Endothelial cell of umbilical vein (primary cell): ENCODE measurements at regions not wholly inside any gene's neighbourhood (a gene's known extent, or its start where the extent isn't known, plus 50 kb on each side); places are given as distances from the start of the nearest gene placed in this dataset.

Experiments
- BruUV-seq: library from RNA; stranded (reverse); fragments of 400-500 nt; replicated peaks from 2 replicates; lab custom pipeline; 2021; lab: Mats Ljungman, UMichigan
- CTCF ChIA-PET: fragments of 300-600, 350-600 bp; sonication (Branson Sonifier 250); formaldehyde crosslinking; loops from one replicate; lab custom pipeline; 2021; ENCODE audit warnings: antibody characterized with exemption, inconsistent platforms; lab: Charles Lee
- POLR2A ChIA-PET: fragments of 300-600, 350-600 bp; sonication (Branson Sonifier 250); formaldehyde crosslinking; loops from one replicate; lab custom pipeline; 2021; ENCODE audit warnings: antibody characterized with exemption, inconsistent platforms; lab: Charles Lee
- DNase-seq: peaks from one replicate; pipeline ENCODE4 v3.0.0-alpha.2; 2011; ENCODE audit warnings: low read depth, low spot score
- FAIRE-seq: peaks from 2 replicates; lab custom pipeline; 2011; peaks lifted over from hg19 to GRCh38; lab: Jason Lieb, UNC
- H2AFZ ChIP-seq: 2 replicates; pipeline ENCODE4 v1.6.0; 2012; ENCODE audit warnings: low read depth, low read length, control low read depth, inconsistent platforms
- H3K27ac ChIP-seq: 2 replicates; pipeline ENCODE4 v1.5.1; 2011; ENCODE audit warnings: low read depth, mild to moderate bottlenecking, control low read depth, low read length, moderate library complexity; ENCODE audit not compliant: insufficient read depth
- H3K27me3 ChIP-seq, 2 experiments: 2 replicates each; pipeline versions ENCODE4 v1.6.0 to v1.6.1; 2011; ENCODE audit warnings: low read length in 2 of 2, mixed read lengths in 1 of 2; ENCODE audit not compliant: control insufficient read depth in 2 of 2, insufficient read depth in 2 of 2
- H3K36me3 ChIP-seq, 2 experiments: 2 replicates in 1 of 2; 3 replicates in 1 of 2; pipeline ENCODE4 v1.5.1; 2011; ENCODE audit warnings: low read length in 2 of 2, mild to moderate bottlenecking in 1 of 2, moderate library complexity in 1 of 2; ENCODE audit not compliant: control insufficient read depth in 2 of 2, insufficient read depth in 2 of 2; ENCODE audit errors: extremely low read depth in 1 of 2
- H3K4me1 ChIP-seq: 3 replicates; pipeline ENCODE4 v1.5.1; 2011; ENCODE audit warnings: mild to moderate bottlenecking, low read length; ENCODE audit not compliant: control insufficient read depth, insufficient read depth; ENCODE audit errors: extremely low read depth
- H3K4me2 ChIP-seq: 2 replicates; pipeline ENCODE4 v1.6.1; 2011; ENCODE audit warnings: low read length, control low read depth, mixed read lengths; ENCODE audit not compliant: insufficient read depth
- H3K4me3 ChIP-seq, 3 experiments: fragments of 200-600 bp in 1 of 3; sonication (generic), shearing (Covaris generic) in 1 of 3; replicated peaks in 1 of 3; 2 replicates each; pipeline ENCODE4 v1.5.1; 2011 to 2016; ENCODE audit warnings: control low read depth in 3 of 3, low read length in 3 of 3, mild to moderate bottlenecking in 2 of 3, inconsistent platforms in 1 of 3, low read depth in 1 of 3, moderate library complexity in 1 of 3; ENCODE audit not compliant: insufficient read depth in 1 of 3
- H3K79me2 ChIP-seq: 2 replicates; pipeline ENCODE4 v1.6.0; 2012; ENCODE audit warnings: low read length, inconsistent platforms; ENCODE audit not compliant: control insufficient read depth, insufficient read depth
- H3K9ac ChIP-seq: replicated peaks from 2 replicates; pipeline ENCODE3; 2011; ENCODE audit warnings: low read length, control low read depth; ENCODE audit not compliant: insufficient read depth; ENCODE audit errors: extremely low read depth
- H3K9me1 ChIP-seq: replicated peaks from 3 replicates; pipeline ENCODE4 v1.6.0; 2011; ENCODE audit warnings: mild to moderate bottlenecking, low read length; ENCODE audit not compliant: control insufficient read depth, insufficient read depth; ENCODE audit errors: extremely low read depth
- H3K9me3 ChIP-seq: replicated peaks from 2 replicates; pipeline ENCODE4 v1.5.1; 2012; ENCODE audit warnings: low read length, inconsistent platforms; ENCODE audit not compliant: control insufficient read depth, insufficient read depth
- H4K20me1 ChIP-seq: replicated peaks from 2 replicates; pipeline ENCODE3; 2011; ENCODE audit warnings: mild to moderate bottlenecking, low read length; ENCODE audit not compliant: control insufficient read depth, insufficient read depth; ENCODE audit errors: extremely low read depth
- EZH2 ChIP-seq: IDR thresholded peaks from 2 replicates; pipeline ENCODE4 v1.6.1; 2012; ENCODE audit warnings: borderline replicate concordance, low read depth, mild to moderate bottlenecking, moderate library complexity, low read length, inconsistent platforms; ENCODE audit not compliant: severe bottlenecking
- GATA2 ChIP-seq: IDR thresholded peaks from 2 replicates; pipeline ENCODE4 v1.7.0; 2011; ENCODE audit warnings: low read depth, mild to moderate bottlenecking, moderate library complexity, mixed read lengths, low read length; ENCODE audit not compliant: insufficient read length, insufficient read depth
- JUN ChIP-seq: IDR thresholded peaks from 2 replicates; pipeline ENCODE4 v1.6.1; 2011; ENCODE audit warnings: borderline replicate concordance, low read depth; ENCODE audit not compliant: insufficient read length, insufficient read depth
- MYC ChIP-seq: IDR thresholded peaks from one replicate; pipeline ENCODE4 v1.6.1; 2011; ENCODE audit warnings: mild to moderate bottlenecking, low read depth, low read length
- POLR2A ChIP-seq: IDR thresholded peaks from 2 replicates; pipeline ENCODE4 v1.6.1; 2012; ENCODE audit warnings: low read depth, mild to moderate bottlenecking, control low read depth, low read length
- dilution Hi-C: fragments of 300-500 bp; cut with MboI; formaldehyde crosslinking; loops from one replicate; pipeline ENCODE4 v1.15.0; 2019; ENCODE audit warnings: low sequenced_read_pairs; ENCODE audit not compliant: extremely low pct_ligation_motif_present
- intact Hi-C: fragments of 100-400 bp; cut with micrococcal nuclease; formaldehyde crosslinking; loops from one replicate; pipeline ENCODE4 v1.10.0; 2022

DNA sequence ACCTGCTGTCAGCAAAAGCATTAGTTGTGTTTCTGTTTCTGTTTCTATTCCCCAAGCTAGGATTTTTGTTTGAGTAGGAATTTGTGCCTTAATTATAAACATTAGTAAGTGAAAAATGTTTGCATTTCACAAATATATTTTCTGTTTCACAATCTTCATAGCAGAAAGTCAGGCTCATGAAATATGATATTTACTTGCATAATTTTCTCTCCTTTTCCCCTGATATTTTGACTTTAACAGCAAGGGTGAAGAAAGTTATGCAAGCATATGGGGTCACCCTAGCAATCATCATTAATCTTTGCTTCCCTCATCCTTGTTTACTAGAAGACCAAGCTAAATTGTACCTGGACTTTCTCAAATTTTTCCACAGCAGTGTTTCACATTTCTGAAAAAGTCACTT, 140.3 kb upstream of the SEMA6D start:
- H3K36me3 ChIP-seq = no peaks in the 10 kb centered on the region
- no peaks in the 10 kb centered on the region for H3K27me3 ChIP-seq
- no peak overlapping the region for H3K9ac ChIP-seq
- no peak overlapping the region for H2AFZ ChIP-seq
- no TSS peak for BruUV-seq
- ChIA-PET CTCF (interaction anchor here (1.4 kb wide), 1 partner anchor 381 kb away, joined by 3 read pairs; no protein-coding TSS in a partner anchor), POLR2A (no interaction called here)
- TF ChIP-seq JUN (no peak), EZH2 (no peak)
- intact Hi-C loops (no loop called here), dilution Hi-C loops (no loop called here)
- H3K4me1 ChIP-seq = no peaks in the 10 kb centered on the region
- H3K79me2 ChIP-seq = no peaks in the 10 kb centered on the region
- H3K9me3 ChIP-seq = no peaks in the 10 kb centered on the region
- no peak for DNase-seq
- no peak overlapping the region for H3K4me3 ChIP-seq
- H3K9me1 ChIP-seq = no peaks in the 10 kb centered on the region
- no peak overlapping the region for H3K27ac ChIP-seq
- no peaks in the 10 kb centered on the region for H4K20me1 ChIP-seq
- no peak overlapping the region for H3K4me2 ChIP-seq
- no peak for FAIRE-seq

DNA sequence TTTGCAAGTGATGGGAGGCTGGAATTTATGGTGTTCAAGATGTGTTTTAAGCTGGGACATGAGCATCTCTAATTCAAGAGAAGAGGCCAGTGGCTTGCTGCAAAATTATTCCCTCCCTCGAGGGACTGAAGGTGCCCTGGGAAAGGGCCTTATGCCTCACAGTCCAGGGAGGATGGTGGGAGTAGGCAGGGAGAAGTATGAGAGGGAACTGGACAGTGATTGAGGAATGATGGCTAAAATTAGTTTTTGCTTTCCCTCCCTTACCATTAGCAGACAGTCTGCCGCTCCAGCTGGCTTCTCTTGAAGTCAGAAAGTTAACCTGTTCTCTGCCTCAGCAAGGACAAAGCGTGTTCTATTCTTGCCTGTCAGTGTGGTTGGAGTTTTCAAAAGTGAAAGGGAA, 139.8 kb upstream of the SEMA6D start:
- no peak for FAIRE-seq

More for the DNA sequence above, 139.8 kb upstream of the SEMA6D start:
- Histone ChIP-seq H3K9me3 (no peaks in the 10 kb centered on the region), H3K36me3 (no peaks in the 10 kb centered on the region), H3K4me2 (no peak overlapping the region), H4K20me1 (no peaks in the 10 kb centered on the region), H3K4me3 (no peak overlapping the region), H3K4me1 (no peaks in the 10 kb centered on the region), H3K79me2 (no peaks in the 10 kb centered on the region), H3K9ac (no peak overlapping the region), H3K27ac (no peak overlapping the region), H3K27me3 (no peaks in the 10 kb centered on the region), H2AFZ (no peak overlapping the region), H3K9me1 (no peaks in the 10 kb centered on the region)
- ChIA-PET POLR2A (no interaction called here), CTCF (interaction anchor here (0.9 kb wide), 1 partner anchor 20 kb away, joined by 3 read pairs; no protein-coding TSS in a partner anchor)
- DNase-seq = no peak
- BruUV-seq = no TSS peak
- intact Hi-C loops = no loop called here
- dilution Hi-C loops = no loop called here
- TF ChIP-seq MYC = no peak
- TF ChIP-seq POLR2A = no peak
- no peak for TF ChIP-seq GATA2
